ENCODE measurements at regions not wholly inside any gene's neighbourhood (a gene's known extent, or its start where the extent isn't known, plus 50 kb on each side); places are given as distances from the start of the nearest gene placed in this dataset.

DNA sequence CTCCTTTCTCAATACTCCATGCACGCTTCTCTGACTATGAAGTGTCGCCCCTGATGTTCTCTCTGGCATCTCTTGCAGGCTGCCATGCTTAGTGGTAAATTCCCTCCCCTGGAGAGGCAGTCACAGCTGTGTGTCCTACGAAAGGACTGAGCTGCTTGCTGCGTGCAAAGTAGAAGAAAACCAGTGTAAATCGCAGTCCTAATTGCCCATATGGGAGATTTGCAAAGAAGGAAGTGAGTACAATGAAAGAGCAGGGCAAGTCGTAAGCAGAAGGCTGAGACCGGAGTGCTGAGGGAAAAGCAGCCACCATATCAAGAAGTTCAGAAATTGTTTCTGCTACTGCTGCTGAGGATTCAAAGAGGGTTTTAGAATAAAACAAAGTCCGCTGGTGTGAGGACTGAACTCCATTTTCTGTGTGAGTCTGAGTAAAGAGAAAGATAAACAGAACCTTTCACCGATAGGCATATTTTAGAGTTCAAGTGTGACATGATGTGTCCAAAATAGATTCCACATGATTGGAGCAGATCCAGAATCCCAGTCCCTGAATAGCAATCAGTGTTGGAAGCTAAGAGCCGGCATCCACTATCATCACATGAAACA, 507.8 kb upstream of the MPDZ start:
- Histone ChIP-seq H3K27me3 (ENCODE audit: control insufficient read depth in 3 of 3, insufficient read depth in 3 of 3, low read length in 3 of 3) (no peaks in the 10 kb centered on the region), H3K9ac (ENCODE audit: low read depth in 1 of 3, low read length in 3 of 3) (peak overlapping the region; percentile 75 to 78 (median 77)), H3K27ac (ENCODE audit: low read depth, low read length) (peak overlapping the region; percentile 95)

DNA sequence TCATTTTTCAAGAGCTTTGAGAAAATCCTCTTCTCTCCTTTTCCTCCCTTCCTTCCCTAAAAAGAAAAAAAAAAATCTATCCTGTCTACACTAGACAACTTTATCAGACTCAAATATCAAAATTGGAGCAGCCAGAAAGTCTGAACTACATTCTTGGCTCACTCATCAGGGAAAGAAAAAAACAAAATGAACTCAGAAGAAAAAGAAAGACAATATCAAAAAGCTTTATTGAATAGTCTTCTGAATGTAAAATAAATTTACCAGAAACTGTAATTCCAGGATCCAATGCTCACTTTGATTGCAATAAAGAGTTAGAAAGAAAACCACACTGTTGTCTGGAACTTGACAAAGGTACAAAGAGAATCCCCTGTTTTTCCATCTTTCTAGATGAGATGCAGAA, 507.2 kb upstream of the MPDZ start:
- H3K9me3 ChIP-seq (ENCODE audit: control insufficient read depth in 3 of 3, low read length in 3 of 3) = no peaks in the 10 kb centered on the region
- no peaks in the 10 kb centered on the region for H3K27me3 ChIP-seq (ENCODE audit: control insufficient read depth in 3 of 3, insufficient read depth in 3 of 3, low read length in 3 of 3)
- peaks cover 16 to 18% (median 16%) of the 10 kb centered on the region in 3 donors for H3K4me1 ChIP-seq (ENCODE audit: control insufficient read depth in 3 of 3, insufficient read depth in 3 of 3, low read length in 3 of 3)
- H3K4me3 ChIP-seq (ENCODE audit: low read length in 3 of 3) = peak overlapping the region in 1 of 3 donors; percentile 63
- peak overlapping the region in 2 of 3 donors; percentile 75 to 78 for H3K9ac ChIP-seq (ENCODE audit: low read depth in 1 of 3, low read length in 3 of 3)
- H3K36me3 ChIP-seq (ENCODE audit: control insufficient read depth in 3 of 3, insufficient read depth in 3 of 3, low read length in 3 of 3) = no peaks in the 10 kb centered on the region
- peak overlapping the region; percentile 95 for H3K27ac ChIP-seq (ENCODE audit: low read depth, low read length)

More for the DNA sequence above, 507.8 kb upstream of the MPDZ start:
- Histone ChIP-seq H3K4me1 (ENCODE audit: control insufficient read depth in 3 of 3, insufficient read depth in 3 of 3, low read length in 3 of 3) (peaks cover 16 to 18% (median 16%) of the 10 kb centered on the region in 3 donors), H3K9me3 (ENCODE audit: control insufficient read depth in 3 of 3, low read length in 3 of 3) (no peaks in the 10 kb centered on the region), H3K4me3 (ENCODE audit: low read length in 3 of 3) (peak overlapping the region; percentile 63 to 73 (median 64)), H3K36me3 (ENCODE audit: control insufficient read depth in 3 of 3, insufficient read depth in 3 of 3, low read length in 3 of 3) (no peaks in the 10 kb centered on the region)

DNA sequence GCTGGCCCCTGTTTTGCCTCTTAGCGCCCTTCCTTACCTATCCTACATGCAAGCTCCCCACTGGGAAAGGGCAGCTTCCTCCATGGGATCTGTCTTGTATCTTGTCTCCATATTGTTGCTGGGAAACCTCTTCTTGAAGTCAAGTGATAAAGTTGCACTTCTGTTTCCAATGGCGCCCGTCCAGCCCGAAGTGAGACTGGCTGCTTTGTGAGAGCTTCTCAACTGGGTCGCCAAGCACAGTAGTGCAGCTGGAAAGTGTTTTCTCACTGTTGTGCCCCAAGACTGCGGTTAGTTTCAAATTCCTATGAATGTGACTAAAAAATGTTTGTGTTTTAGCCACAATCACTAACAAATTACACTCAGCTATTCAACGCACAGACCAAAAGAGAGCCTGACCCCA, 506.6 kb upstream of the MPDZ start:
- peak overlapping the region; percentile 95 for H3K27ac ChIP-seq (ENCODE audit: low read depth, low read length)
- no peaks in the 10 kb centered on the region for H3K36me3 ChIP-seq (ENCODE audit: control insufficient read depth in 3 of 3, insufficient read depth in 3 of 3, low read length in 3 of 3)
- no peaks in the 10 kb centered on the region for H3K9me3 ChIP-seq (ENCODE audit: control insufficient read depth in 3 of 3, low read length in 3 of 3)
- H3K9ac ChIP-seq (ENCODE audit: low read depth in 1 of 3, low read length in 3 of 3) = no peak overlapping the region
- no peak overlapping the region for H3K4me3 ChIP-seq (ENCODE audit: low read length in 3 of 3)
- no peaks in the 10 kb centered on the region for H3K27me3 ChIP-seq (ENCODE audit: control insufficient read depth in 3 of 3, insufficient read depth in 3 of 3, low read length in 3 of 3)
- peaks cover 16 to 18% (median 16%) of the 10 kb centered on the region in 3 donors for H3K4me1 ChIP-seq (ENCODE audit: control insufficient read depth in 3 of 3, insufficient read depth in 3 of 3, low read length in 3 of 3)

DNA sequence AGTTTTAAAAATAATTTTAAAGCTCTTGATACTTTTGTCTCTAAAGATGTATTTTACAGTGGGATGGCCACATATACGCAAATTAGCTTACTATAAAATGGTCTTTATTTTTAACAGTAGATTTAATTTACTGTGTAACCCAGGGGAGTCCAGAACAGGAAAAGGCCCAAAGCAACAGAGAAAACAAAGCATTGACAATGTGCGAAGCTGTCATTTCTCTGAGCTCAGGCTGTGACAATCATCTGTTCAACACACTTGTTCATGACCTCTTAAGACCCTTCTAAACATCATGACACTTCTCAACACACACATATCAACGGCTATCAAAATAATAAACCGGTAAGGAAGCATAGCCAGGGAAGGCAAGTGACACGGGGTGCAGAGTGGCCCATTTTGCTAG, 499.6 kb upstream of the MPDZ start:
- Histone ChIP-seq H3K27ac (ENCODE audit: low read depth, low read length) (no peak overlapping the region), H3K36me3 (ENCODE audit: control insufficient read depth in 3 of 3, insufficient read depth in 3 of 3, low read length in 3 of 3) (no peaks in the 10 kb centered on the region), H3K9ac (ENCODE audit: low read depth in 1 of 3, low read length in 3 of 3) (no peak overlapping the region), H3K4me3 (ENCODE audit: low read length in 3 of 3) (no peak overlapping the region), H3K27me3 (ENCODE audit: control insufficient read depth in 3 of 3, insufficient read depth in 3 of 3, low read length in 3 of 3) (no peaks in the 10 kb centered on the region), H3K9me3 (ENCODE audit: control insufficient read depth in 3 of 3, low read length in 3 of 3) (no peaks in the 10 kb centered on the region), H3K4me1 (ENCODE audit: control insufficient read depth in 3 of 3, insufficient read depth in 3 of 3, low read length in 3 of 3) (peaks cover 0 to 3% (median 0%) of the 10 kb centered on the region in 3 donors)

DNA sequence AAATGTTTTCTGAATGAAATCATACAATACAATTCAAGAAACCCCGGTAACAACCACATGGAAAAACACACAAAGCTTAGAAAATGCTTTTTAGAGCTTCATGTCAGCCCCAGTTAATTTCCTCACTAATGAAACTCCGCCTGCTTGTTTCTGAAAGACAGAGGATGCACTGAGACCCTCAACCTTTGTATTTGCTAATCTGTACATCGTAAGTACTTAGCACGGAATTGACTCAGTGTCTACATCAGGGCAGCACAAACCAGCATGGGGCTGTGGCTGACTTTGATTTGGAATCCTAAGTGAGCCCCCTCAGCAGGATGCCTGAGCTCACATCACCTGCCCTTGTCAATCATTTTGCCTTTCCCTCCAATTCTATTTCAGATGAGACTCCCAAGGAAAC, 499.1 kb upstream of the MPDZ start:
- H3K4me3 ChIP-seq (ENCODE audit: low read length in 3 of 3) = no peak overlapping the region
- H3K27ac ChIP-seq (ENCODE audit: low read depth, low read length) = no peak overlapping the region
- H3K9me3 ChIP-seq (ENCODE audit: control insufficient read depth in 3 of 3, low read length in 3 of 3) = no peaks in the 10 kb centered on the region
- no peak overlapping the region for H3K9ac ChIP-seq (ENCODE audit: low read depth in 1 of 3, low read length in 3 of 3)
- H3K4me1 ChIP-seq (ENCODE audit: control insufficient read depth in 3 of 3, insufficient read depth in 3 of 3, low read length in 3 of 3) = peaks cover 0 to 3% (median 0%) of the 10 kb centered on the region in 3 donors
- H3K36me3 ChIP-seq (ENCODE audit: control insufficient read depth in 3 of 3, insufficient read depth in 3 of 3, low read length in 3 of 3) = no peaks in the 10 kb centered on the region
- no peaks in the 10 kb centered on the region for H3K27me3 ChIP-seq (ENCODE audit: control insufficient read depth in 3 of 3, insufficient read depth in 3 of 3, low read length in 3 of 3)

DNA sequence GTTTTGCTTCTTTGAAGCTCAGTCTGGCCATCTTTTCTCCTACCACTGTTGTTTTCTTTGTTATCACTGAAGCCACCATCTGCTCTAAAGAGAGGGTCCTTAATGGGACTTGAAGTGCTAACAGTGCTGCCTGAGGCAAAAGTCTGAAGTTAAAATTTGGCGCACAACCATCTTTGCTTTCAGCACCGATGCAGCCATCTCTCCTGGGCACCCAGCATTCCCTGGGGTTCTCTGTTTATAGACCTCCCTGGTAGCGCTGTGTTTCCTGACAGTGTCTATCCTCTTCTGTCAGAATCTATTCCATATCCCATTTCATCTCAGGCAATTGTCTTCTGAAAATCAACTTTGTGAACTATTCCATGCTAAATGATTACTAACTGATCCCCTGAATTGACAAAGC, 491.5 kb upstream of the MPDZ start:
- Histone ChIP-seq H3K27ac (ENCODE audit: low read depth, low read length) (no peak overlapping the region), H3K4me3 (ENCODE audit: low read length in 3 of 3) (no peak overlapping the region), H3K36me3 (ENCODE audit: control insufficient read depth in 3 of 3, insufficient read depth in 3 of 3, low read length in 3 of 3) (no peaks in the 10 kb centered on the region), H3K9ac (ENCODE audit: low read depth in 1 of 3, low read length in 3 of 3) (no peak overlapping the region), H3K4me1 (ENCODE audit: control insufficient read depth in 3 of 3, insufficient read depth in 3 of 3, low read length in 3 of 3) (no peaks in the 10 kb centered on the region), H3K9me3 (ENCODE audit: control insufficient read depth in 3 of 3, low read length in 3 of 3) (no peaks in the 10 kb centered on the region), H3K27me3 (ENCODE audit: control insufficient read depth in 3 of 3, insufficient read depth in 3 of 3, low read length in 3 of 3) (no peaks in the 10 kb centered on the region)

DNA sequence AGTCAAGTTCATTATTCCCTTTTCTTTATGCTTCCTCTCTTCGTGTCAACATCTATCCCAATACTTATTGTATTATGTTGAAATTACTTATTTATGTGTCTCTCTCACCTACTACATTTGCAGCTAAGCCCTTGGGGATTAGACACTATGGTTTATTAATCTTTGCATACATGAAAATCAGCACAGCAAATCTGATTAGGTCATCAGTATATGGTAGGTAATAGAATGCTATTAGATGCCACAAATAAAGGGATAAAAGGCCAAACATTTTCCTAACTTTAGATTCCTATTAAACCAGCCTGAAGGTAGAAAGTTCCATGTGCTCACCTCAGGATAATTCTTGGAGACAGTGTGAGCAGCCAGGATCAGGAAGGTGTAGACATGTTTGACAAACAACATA, 490.1 kb upstream of the MPDZ start:
- H3K27me3 ChIP-seq (ENCODE audit: control insufficient read depth in 3 of 3, insufficient read depth in 3 of 3, low read length in 3 of 3) = no peaks in the 10 kb centered on the region
- no peaks in the 10 kb centered on the region for H3K9me3 ChIP-seq (ENCODE audit: control insufficient read depth in 3 of 3, low read length in 3 of 3)
- no peak overlapping the region for H3K4me3 ChIP-seq (ENCODE audit: low read length in 3 of 3)
- H3K27ac ChIP-seq (ENCODE audit: low read depth, low read length) = no peak overlapping the region
- no peak overlapping the region for H3K9ac ChIP-seq (ENCODE audit: low read depth in 1 of 3, low read length in 3 of 3)
- H3K36me3 ChIP-seq (ENCODE audit: control insufficient read depth in 3 of 3, insufficient read depth in 3 of 3, low read length in 3 of 3) = no peaks in the 10 kb centered on the region
- no peaks in the 10 kb centered on the region for H3K4me1 ChIP-seq (ENCODE audit: control insufficient read depth in 3 of 3, insufficient read depth in 3 of 3, low read length in 3 of 3)

DNA sequence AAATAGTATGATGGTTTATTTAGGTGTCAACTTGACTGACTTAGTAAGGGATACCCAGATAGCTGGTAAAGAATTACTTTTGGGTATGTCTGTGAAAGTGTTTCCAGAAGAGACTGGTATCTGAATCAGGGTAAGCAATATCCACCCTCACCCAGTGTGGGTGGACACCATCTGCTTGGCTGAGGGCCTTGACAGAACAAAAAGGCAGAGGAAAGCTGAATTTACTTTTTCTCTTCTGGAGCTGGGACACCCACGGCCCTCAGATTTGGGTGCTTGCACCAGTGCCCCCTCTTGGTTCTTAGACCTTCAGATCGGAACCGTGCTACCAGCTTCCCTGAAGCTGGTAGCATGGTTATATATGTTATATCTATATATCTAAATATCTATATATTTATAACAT, 489.5 kb upstream of the MPDZ start:
- no peak overlapping the region for H3K9ac ChIP-seq (ENCODE audit: low read depth in 1 of 3, low read length in 3 of 3)
- H3K36me3 ChIP-seq (ENCODE audit: control insufficient read depth in 3 of 3, insufficient read depth in 3 of 3, low read length in 3 of 3) = no peaks in the 10 kb centered on the region
- H3K4me1 ChIP-seq (ENCODE audit: control insufficient read depth in 3 of 3, insufficient read depth in 3 of 3, low read length in 3 of 3) = no peaks in the 10 kb centered on the region
- H3K27ac ChIP-seq (ENCODE audit: low read depth, low read length) = no peak overlapping the region
- no peaks in the 10 kb centered on the region for H3K27me3 ChIP-seq (ENCODE audit: control insufficient read depth in 3 of 3, insufficient read depth in 3 of 3, low read length in 3 of 3)
- no peaks in the 10 kb centered on the region for H3K9me3 ChIP-seq (ENCODE audit: control insufficient read depth in 3 of 3, low read length in 3 of 3)
- H3K4me3 ChIP-seq (ENCODE audit: low read length in 3 of 3) = no peak overlapping the region

DNA sequence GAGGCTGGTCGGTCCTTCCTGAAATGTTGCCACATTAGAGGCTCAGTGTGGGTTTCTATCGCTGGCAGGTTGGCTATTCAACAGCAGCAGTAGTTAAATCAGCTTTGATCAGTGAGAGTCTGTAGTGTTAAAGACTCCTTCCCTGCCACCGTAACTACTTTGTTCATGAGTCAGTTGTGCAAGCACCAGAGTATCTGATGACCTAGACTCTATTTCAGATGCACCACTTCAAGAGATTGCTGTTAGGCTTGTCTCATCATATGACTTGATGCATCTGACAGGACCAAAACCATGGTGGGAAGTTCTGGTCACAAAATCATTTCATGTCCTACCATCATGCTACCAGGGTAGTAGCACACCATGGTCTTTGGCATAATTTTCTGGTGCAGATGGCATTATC, 482.7 kb upstream of the MPDZ start:
- Histone ChIP-seq H3K36me3 (ENCODE audit: control insufficient read depth in 3 of 3, insufficient read depth in 3 of 3, low read length in 3 of 3) (no peaks in the 10 kb centered on the region), H3K27ac (ENCODE audit: low read depth, low read length) (no peak overlapping the region), H3K4me1 (ENCODE audit: control insufficient read depth in 3 of 3, insufficient read depth in 3 of 3, low read length in 3 of 3) (no peaks in the 10 kb centered on the region), H3K9ac (ENCODE audit: low read depth in 1 of 3, low read length in 3 of 3) (no peak overlapping the region), H3K4me3 (ENCODE audit: low read length in 3 of 3) (no peak overlapping the region), H3K9me3 (ENCODE audit: control insufficient read depth in 3 of 3, low read length in 3 of 3) (no peaks in the 10 kb centered on the region), H3K27me3 (ENCODE audit: control insufficient read depth in 3 of 3, insufficient read depth in 3 of 3, low read length in 3 of 3) (no peaks in the 10 kb centered on the region)

DNA sequence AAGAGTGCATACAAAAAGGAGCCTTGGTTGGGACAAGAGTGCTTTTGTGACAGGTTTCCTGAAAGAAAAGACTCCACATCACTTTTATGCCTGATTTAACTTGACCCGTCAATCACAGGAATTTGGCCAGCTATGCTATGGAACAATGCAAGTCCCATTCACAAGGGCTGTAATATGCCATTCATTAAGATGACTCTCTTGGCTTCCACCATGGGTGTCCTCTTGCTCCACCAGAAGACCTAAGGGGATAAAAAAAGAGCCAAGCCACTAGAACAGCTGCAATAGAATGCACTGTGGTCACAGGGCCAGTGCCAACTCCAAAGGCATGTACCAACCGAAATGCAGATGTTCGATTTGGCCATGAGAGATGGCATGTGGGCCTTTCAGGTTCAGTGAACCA, 480.1 kb upstream of the MPDZ start:
- H3K4me3 ChIP-seq (ENCODE audit: low read length in 3 of 3) = no peak overlapping the region

More for the DNA sequence above, 480.1 kb upstream of the MPDZ start:
- Histone ChIP-seq H3K27me3 (ENCODE audit: control insufficient read depth in 3 of 3, insufficient read depth in 3 of 3, low read length in 3 of 3) (no peaks in the 10 kb centered on the region), H3K27ac (ENCODE audit: low read depth, low read length) (no peak overlapping the region), H3K36me3 (ENCODE audit: control insufficient read depth in 3 of 3, insufficient read depth in 3 of 3, low read length in 3 of 3) (no peaks in the 10 kb centered on the region), H3K9me3 (ENCODE audit: control insufficient read depth in 3 of 3, low read length in 3 of 3) (no peaks in the 10 kb centered on the region), H3K4me1 (ENCODE audit: control insufficient read depth in 3 of 3, insufficient read depth in 3 of 3, low read length in 3 of 3) (no peaks in the 10 kb centered on the region), H3K9ac (ENCODE audit: low read depth in 1 of 3, low read length in 3 of 3) (no peak overlapping the region)

All from skeletal muscle tissue (tissue), 3 donors.